Activated T-cell treated with anti-CD3 and anti-CD28 coated beads, Interleukin-2, amount 50 U/mL, for 4 hours (primary cell): ENCODE measurements at regions not wholly inside any gene's neighbourhood (a gene's known extent, or its start where the extent isn't known, plus 50 kb on each side); places are given as distances from the start of the nearest gene placed in this dataset.

Experiments used
- ATAC-seq, 2 donors: fragments of 200-7000 bp; cut with Tn5 transposase; one replicate each; pipeline ENCODE4 v1.10.0; 2021
- DNase-seq: peaks from one replicate; pipeline ENCODE4 v3.0.0-alpha.2; 2020
- H3K27me3 Mint-ChIP-seq: one replicate; pipeline ENCODE4 v1.8.0; 2021; ENCODE audit warnings: low read depth, mixed read lengths
- H3K36me3 Mint-ChIP-seq: one replicate; pipeline ENCODE4 v1.8.0; 2022; ENCODE audit warnings: mixed read lengths; ENCODE audit not compliant: insufficient read depth
- H3K4me1 Mint-ChIP-seq: one replicate; pipeline ENCODE4 v1.8.0; 2021; ENCODE audit warnings: low read depth, mixed read lengths
- H3K4me3 Mint-ChIP-seq: one replicate; pipeline ENCODE4 v1.8.0; 2021; ENCODE audit warnings: mild to moderate bottlenecking, moderate library complexity, mixed read lengths
- H3K9me3 Mint-ChIP-seq: one replicate; pipeline ENCODE4 v1.8.0; 2021; ENCODE audit warnings: mixed read lengths

GRCh38 chr11:115920092-115920461, 415.9 kb upstream of the CADM1 start:
- H3K4me1 Mint-ChIP-seq: no peaks in the 10 kb centered on the region
- H3K36me3 Mint-ChIP-seq: no peaks in the 10 kb centered on the region
- ATAC-seq: no peak
- H3K27me3 Mint-ChIP-seq: no peaks in the 10 kb centered on the region
- no peak overlapping the region for H3K4me3 Mint-ChIP-seq
- no peak for DNase-seq
- no peaks in the 10 kb centered on the region for H3K9me3 Mint-ChIP-seq

- H3K9me3 Mint-ChIP-seq: no peaks in the 10 kb centered on the region
Observed at GRCh38 chr11:115919341-115920091, 415.3 kb upstream of the CADM1 start.

GRCh38 chr11:115918576-115918975, 414.4 kb upstream of the CADM1 start:
- H3K36me3 Mint-ChIP-seq: no peaks in the 10 kb centered on the region
- ATAC-seq (no peak), DNase-seq (no peak)
- H3K9me3 Mint-ChIP-seq: no peaks in the 10 kb centered on the region
- no peaks in the 10 kb centered on the region for H3K27me3 Mint-ChIP-seq
- no peaks in the 10 kb centered on the region for H3K4me1 Mint-ChIP-seq
- no peak overlapping the region for H3K4me3 Mint-ChIP-seq

More at GRCh38 chr11:115919341-115920091, 415.3 kb upstream of the CADM1 start:
- H3K27me3 Mint-ChIP-seq: no peaks in the 10 kb centered on the region
- no peak overlapping the region for H3K4me3 Mint-ChIP-seq
- ATAC-seq: peak; percentile 64 to 69
- H3K4me1 Mint-ChIP-seq: no peaks in the 10 kb centered on the region
- H3K36me3 Mint-ChIP-seq: no peaks in the 10 kb centered on the region
- DNase-seq: no peak

GRCh38 chr11:115916608-115917007, 412.4 kb upstream of the CADM1 start:
- no peaks in the 10 kb centered on the region for H3K4me1 Mint-ChIP-seq
- no peak overlapping the region for H3K4me3 Mint-ChIP-seq
- ATAC-seq (no peak), DNase-seq (no peak)
- H3K9me3 Mint-ChIP-seq: no peaks in the 10 kb centered on the region
- no peaks in the 10 kb centered on the region for H3K27me3 Mint-ChIP-seq
- no peaks in the 10 kb centered on the region for H3K36me3 Mint-ChIP-seq

- ATAC-seq (no peak), DNase-seq (no peak)
- H3K4me3 Mint-ChIP-seq: no peak overlapping the region
- no peaks in the 10 kb centered on the region for H3K27me3 Mint-ChIP-seq
- no peaks in the 10 kb centered on the region for H3K9me3 Mint-ChIP-seq
- no peaks in the 10 kb centered on the region for H3K4me1 Mint-ChIP-seq
- H3K36me3 Mint-ChIP-seq: no peaks in the 10 kb centered on the region
Observed at GRCh38 chr11:115912484-115912945, 408.3 kb upstream of the CADM1 start.

- ATAC-seq (no peak), DNase-seq (no peak)
- no peaks in the 10 kb centered on the region for H3K36me3 Mint-ChIP-seq
- no peaks in the 10 kb centered on the region for H3K27me3 Mint-ChIP-seq
- no peak overlapping the region for H3K4me3 Mint-ChIP-seq
- H3K4me1 Mint-ChIP-seq: no peaks in the 10 kb centered on the region
- H3K9me3 Mint-ChIP-seq: no peaks in the 10 kb centered on the region
Observed at GRCh38 chr11:115911613-115912346, 407.6 kb upstream of the CADM1 start.

GRCh38 chr11:115910379-115910778, 406.2 kb upstream of the CADM1 start:
- Mint-ChIP-seq H3K4me1 (no peaks in the 10 kb centered on the region), H3K4me3 (no peak overlapping the region), H3K36me3 (no peaks in the 10 kb centered on the region), H3K27me3 (no peaks in the 10 kb centered on the region), H3K9me3 (no peaks in the 10 kb centered on the region)
- ATAC-seq (no peak), DNase-seq (no peak)

GRCh38 chr11:115906171-115906570, 402.0 kb upstream of the CADM1 start:
- Mint-ChIP-seq H3K4me1 (no peaks in the 10 kb centered on the region), H3K4me3 (no peak overlapping the region), H3K36me3 (no peaks in the 10 kb centered on the region), H3K27me3 (no peaks in the 10 kb centered on the region), H3K9me3 (no peaks in the 10 kb centered on the region)
- ATAC-seq (no peak), DNase-seq (no peak)

GRCh38 chr11:115905341-115906000, 401.3 kb upstream of the CADM1 start:
- Mint-ChIP-seq H3K4me1 (no peaks in the 10 kb centered on the region), H3K27me3 (no peaks in the 10 kb centered on the region), H3K36me3 (no peaks in the 10 kb centered on the region), H3K4me3 (no peak overlapping the region), H3K9me3 (no peaks in the 10 kb centered on the region)
- DNase-seq (no peak), ATAC-seq (no peak)

GRCh38 chr11:115903179-115903578, 399.0 kb upstream of the CADM1 start:
- DNase-seq (no peak), ATAC-seq (no peak)
- no peaks in the 10 kb centered on the region for H3K27me3 Mint-ChIP-seq
- no peaks in the 10 kb centered on the region for H3K36me3 Mint-ChIP-seq
- no peaks in the 10 kb centered on the region for H3K9me3 Mint-ChIP-seq
- H3K4me3 Mint-ChIP-seq: no peak overlapping the region
- H3K4me1 Mint-ChIP-seq: no peaks in the 10 kb centered on the region

- no peak for ATAC-seq
- no peaks in the 10 kb centered on the region for H3K27me3 Mint-ChIP-seq
Observed at GRCh38 chr11:115901069-115901468, 396.9 kb upstream of the CADM1 start.

GRCh38 chr11:115900111-115900510, 395.9 kb upstream of the CADM1 start:
- Mint-ChIP-seq H3K9me3 (no peaks in the 10 kb centered on the region), H3K4me1 (no peaks in the 10 kb centered on the region), H3K4me3 (no peak overlapping the region), H3K36me3 (no peaks in the 10 kb centered on the region), H3K27me3 (no peaks in the 10 kb centered on the region)
- no peak for DNase-seq
- no peak for ATAC-seq

More at GRCh38 chr11:115901069-115901468, 396.9 kb upstream of the CADM1 start:
- H3K4me3 Mint-ChIP-seq: no peak overlapping the region
- no peak for DNase-seq
- H3K9me3 Mint-ChIP-seq: no peaks in the 10 kb centered on the region
- no peaks in the 10 kb centered on the region for H3K4me1 Mint-ChIP-seq
- H3K36me3 Mint-ChIP-seq: no peaks in the 10 kb centered on the region

- Mint-ChIP-seq H3K4me1 (no peaks in the 10 kb centered on the region), H3K9me3 (no peaks in the 10 kb centered on the region), H3K36me3 (no peaks in the 10 kb centered on the region), H3K4me3 (no peak overlapping the region), H3K27me3 (no peaks in the 10 kb centered on the region)
- ATAC-seq (no peak), DNase-seq (no peak)
Observed at GRCh38 chr11:115897707-115898106, 393.5 kb upstream of the CADM1 start.

GRCh38 chr11:115896084-115896483, 391.9 kb upstream of the CADM1 start:
- Mint-ChIP-seq H3K9me3 (no peaks in the 10 kb centered on the region), H3K4me1 (no peaks in the 10 kb centered on the region), H3K27me3 (no peaks in the 10 kb centered on the region), H3K36me3 (no peaks in the 10 kb centered on the region), H3K4me3 (no peak overlapping the region)
- no peak for DNase-seq
- ATAC-seq: no peak

- Mint-ChIP-seq H3K4me1 (no peaks in the 10 kb centered on the region), H3K36me3 (no peaks in the 10 kb centered on the region), H3K9me3 (no peaks in the 10 kb centered on the region), H3K4me3 (no peak overlapping the region), H3K27me3 (no peaks in the 10 kb centered on the region)
- ATAC-seq (no peak), DNase-seq (no peak)
Observed at GRCh38 chr11:115895594-115895993, 391.4 kb upstream of the CADM1 start.
